ENCODE measurements at regions not wholly inside any gene's neighbourhood (a gene's known extent, or its start where the extent isn't known, plus 50 kb on each side); places are given as distances from the start of the nearest gene placed in this dataset.

GRCh38 chr1:86277936-86278335 lies 118.2 kb downstream of the ODF2L start:
- no peak for DNase-seq (ENCODE audit: low read depth)
- TF ChIP-seq, protein P1, sequence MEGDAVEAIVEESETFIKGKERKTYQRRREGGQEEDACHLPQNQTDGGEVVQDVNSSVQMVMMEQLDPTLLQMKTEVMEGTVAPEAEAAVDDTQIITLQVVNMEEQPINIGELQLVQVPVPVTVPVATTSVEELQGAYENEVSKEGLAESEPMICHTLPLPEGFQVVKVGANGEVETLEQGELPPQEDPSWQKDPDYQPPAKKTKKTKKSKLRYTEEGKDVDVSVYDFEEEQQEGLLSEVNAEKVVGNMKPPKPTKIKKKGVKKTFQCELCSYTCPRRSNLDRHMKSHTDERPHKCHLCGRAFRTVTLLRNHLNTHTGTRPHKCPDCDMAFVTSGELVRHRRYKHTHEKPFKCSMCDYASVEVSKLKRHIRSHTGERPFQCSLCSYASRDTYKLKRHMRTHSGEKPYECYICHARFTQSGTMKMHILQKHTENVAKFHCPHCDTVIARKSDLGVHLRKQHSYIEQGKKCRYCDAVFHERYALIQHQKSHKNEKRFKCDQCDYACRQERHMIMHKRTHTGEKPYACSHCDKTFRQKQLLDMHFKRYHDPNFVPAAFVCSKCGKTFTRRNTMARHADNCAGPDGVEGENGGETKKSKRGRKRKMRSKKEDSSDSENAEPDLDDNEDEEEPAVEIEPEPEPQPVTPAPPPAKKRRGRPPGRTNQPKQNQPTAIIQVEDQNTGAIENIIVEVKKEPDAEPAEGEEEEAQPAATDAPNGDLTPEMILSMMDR (IDR thresholded peaks at IDR 0.05; ENCODE audit: control insufficient read depth, insufficient read depth, low read depth, low read length, missing control alignments): no peak
- H3K4me3 ChIP-seq (ENCODE audit: control insufficient read depth, low read depth, low read length): no peak overlapping the region

DNA sequence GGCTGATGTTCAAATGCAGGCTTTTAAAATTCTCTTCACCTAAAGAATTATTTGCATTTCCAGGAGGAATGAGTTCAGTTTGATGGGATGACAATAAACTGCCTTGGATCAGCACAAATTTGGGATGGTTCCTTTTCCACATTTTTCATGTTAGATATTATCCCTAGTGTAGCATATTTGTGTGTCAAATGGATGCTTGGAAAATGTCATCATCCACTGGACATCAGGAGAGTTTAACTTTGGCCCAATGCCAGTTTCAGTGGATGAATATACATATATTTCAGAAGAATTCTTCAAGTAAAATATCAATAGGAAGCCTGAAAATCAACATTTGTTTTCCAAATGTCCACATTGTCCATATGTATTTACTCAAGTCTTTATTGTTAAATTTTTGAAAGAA lies 116.5 kb upstream of the COL24A1 start:
- no peak for DNase-seq (ENCODE audit: low read depth)
- H3K4me3 ChIP-seq (ENCODE audit: control insufficient read depth, low read depth, low read length): no peak overlapping the region
- TF ChIP-seq, protein P1 (IDR thresholded peaks at IDR 0.05; ENCODE audit: control insufficient read depth, insufficient read depth, low read depth, low read length, missing control alignments): no peak

DNA sequence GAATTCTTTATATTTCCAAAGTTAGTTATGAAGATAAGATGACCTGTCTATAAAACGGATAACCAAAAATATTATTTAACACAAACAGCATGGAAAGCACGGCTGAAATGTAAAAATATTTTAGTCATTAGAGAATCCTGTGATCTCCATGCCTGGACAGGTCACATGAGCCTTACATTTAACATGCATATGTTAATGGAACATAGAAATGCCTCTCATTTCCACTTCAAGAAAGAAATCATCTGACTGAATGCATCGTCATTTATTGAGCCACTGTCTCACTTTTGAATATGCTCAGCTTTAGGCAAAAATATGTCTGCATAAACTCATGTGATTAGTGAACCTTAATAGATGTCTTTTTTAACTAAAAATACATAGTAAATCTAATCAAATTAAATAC lies 115.5 kb upstream of the COL24A1 start:
- DNase-seq (ENCODE audit: low read depth): no peak
- TF ChIP-seq, protein P1 (IDR thresholded peaks at IDR 0.05; ENCODE audit: control insufficient read depth, insufficient read depth, low read depth, low read length, missing control alignments): no peak

GRCh38 chr1:86271046-86271445 lies 114.5 kb upstream of the COL24A1 start:
- TF ChIP-seq, protein P1 (IDR thresholded peaks at IDR 0.05; ENCODE audit: control insufficient read depth, insufficient read depth, low read depth, low read length, missing control alignments): no peak
- no peak for DNase-seq (ENCODE audit: low read depth)
- no peak overlapping the region for H3K4me3 ChIP-seq (ENCODE audit: control insufficient read depth, low read depth, low read length)

More for the DNA sequence above, 115.5 kb upstream of the COL24A1 start:
- no peak overlapping the region for H3K4me3 ChIP-seq (ENCODE audit: control insufficient read depth, low read depth, low read length)

GRCh38 chr1:86263101-86263500 lies 106.5 kb upstream of the COL24A1 start:
- no peak for DNase-seq (ENCODE audit: low read depth)
- no peak overlapping the region for H3K4me3 ChIP-seq (ENCODE audit: control insufficient read depth, low read depth, low read length)
- TF ChIP-seq, protein P1 (IDR thresholded peaks at IDR 0.05; ENCODE audit: control insufficient read depth, insufficient read depth, low read depth, low read length, missing control alignments): no peak

- no peak overlapping the region for H3K4me3 ChIP-seq (ENCODE audit: control insufficient read depth, low read depth, low read length)
- DNase-seq (ENCODE audit: low read depth): no peak
- TF ChIP-seq, protein P1 (IDR thresholded peaks at IDR 0.05; ENCODE audit: control insufficient read depth, insufficient read depth, low read depth, low read length, missing control alignments): no peak
These were observed 103.9 kb upstream of the COL24A1 start for GRCh38 chr1:86260476-86260875.

DNA sequence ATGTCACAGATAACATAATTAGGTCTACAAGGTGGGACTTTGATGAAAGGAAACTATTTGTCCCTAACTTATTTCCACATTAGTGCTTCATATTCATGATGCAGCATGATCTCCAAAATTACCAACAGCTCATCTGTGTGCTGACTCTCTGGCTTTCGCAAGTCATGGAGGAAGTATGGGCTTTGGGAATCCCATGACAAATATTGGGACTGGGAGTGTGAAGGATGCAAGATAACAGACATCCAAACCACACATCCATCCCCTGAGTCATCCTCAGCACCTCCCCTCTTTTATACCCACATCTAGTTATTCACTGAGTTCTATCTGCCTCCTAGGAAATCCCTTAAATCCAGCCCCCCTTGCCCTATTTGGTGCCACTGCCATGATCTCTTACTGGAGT lies 102.8 kb upstream of the COL24A1 start:
- no peak overlapping the region for H3K4me3 ChIP-seq (ENCODE audit: control insufficient read depth, low read depth, low read length)
- DNase-seq (ENCODE audit: low read depth): peak; percentile 4
- TF ChIP-seq, protein P1 (IDR thresholded peaks at IDR 0.05; ENCODE audit: control insufficient read depth, insufficient read depth, low read depth, low read length, missing control alignments): no peak

Data from AG09309 (cell line).